PC-3 (cell line): ENCODE measurements at regions not wholly inside any gene's neighbourhood (a gene's known extent, or its start where the extent isn't known, plus 50 kb on each side); places are given as distances from the start of the nearest gene placed in this dataset.

Experiments used
- ATAC-seq: fragments of 200-7000 bp; cut with Tn5 transposase; 2 replicates; pipeline ENCODE4 v1.9.1; 2020; ENCODE audit warnings: mild to moderate bottlenecking, moderate library complexity
- BruUV-seq: library from RNA; stranded (reverse); fragments of 400-500 nt; replicated peaks from 2 replicates; lab custom pipeline; 2021; lab: Mats Ljungman, UMichigan
- CTCF ChIA-PET: fragments of 300-600 bp; sonication (Branson Sonifier 250); formaldehyde crosslinking; loops from one replicate; lab custom pipeline; 2022; ENCODE audit warnings: antibody characterized with exemption; lab: Charles Lee
- POLR2A ChIA-PET: fragments of 300-600 bp; sonication (Branson Sonifier 250); formaldehyde crosslinking; loops from one replicate; lab custom pipeline; 2022; ENCODE audit warnings: antibody characterized with exemption; ENCODE audit not compliant: unreplicated experiment; lab: Charles Lee
- DNase-seq: peaks from one replicate; pipeline ENCODE4 v3.0.0-alpha.2; 2015
- H2AFZ ChIP-seq: fragments of 300-600 bp; sonication (generic); 2 replicates; pipeline ENCODE4 v1.6.0; 2016; ENCODE audit warnings: antibody characterized with exemption, low read length
- H3F3A ChIP-seq: fragments of 300-600 bp; sonication (generic); one replicate; pipeline ENCODE4 v1.6.0; 2017; ENCODE audit warnings: antibody characterized with exemption, low read length, control low read depth, mild to moderate bottlenecking; ENCODE audit not compliant: unreplicated experiment
- H3K27ac ChIP-seq: fragments of 300-600 bp; sonication (generic); 2 replicates; pipeline ENCODE4 v1.5.1; 2016; ENCODE audit warnings: mild to moderate bottlenecking, low read length
- H3K27me3 ChIP-seq: fragments of 300-600 bp; sonication (generic); 2 replicates; pipeline ENCODE4 v1.6.1; 2016; ENCODE audit warnings: low read length, mixed read lengths
- H3K36me3 ChIP-seq: fragments of 300-600 bp; sonication (generic); 2 replicates; pipeline ENCODE4 v1.6.1; 2016; ENCODE audit warnings: low read depth, mixed run types, low read length, mixed read lengths
- H3K4me1 ChIP-seq: fragments of 300-600 bp; sonication (generic); 2 replicates; pipeline ENCODE4 v1.5.1; 2016; ENCODE audit warnings: low read length; ENCODE audit not compliant: insufficient read depth
- H3K4me2 ChIP-seq: fragments of 300-600 bp; sonication (generic); 2 replicates; pipeline ENCODE4 v1.6.0; 2016; ENCODE audit warnings: low read length
- H3K4me3 ChIP-seq: fragments of 300-600 bp; sonication (generic); 2 replicates; pipeline ENCODE4 v1.5.1; 2016; ENCODE audit warnings: mild to moderate bottlenecking, low read length, mixed read lengths
- H3K79me2 ChIP-seq: fragments of 300-600 bp; sonication (generic); 2 replicates; pipeline ENCODE4 v1.6.1; 2017; ENCODE audit warnings: low read length, mixed read lengths
- H3K9ac ChIP-seq: fragments of 300-600 bp; sonication (generic); 2 replicates; pipeline ENCODE4 v1.6.0; 2016; ENCODE audit warnings: mild to moderate bottlenecking, low read length
- H3K9me2 ChIP-seq: fragments of 300-600 bp; sonication (generic); replicated peaks from 2 replicates; pipeline ENCODE4 v1.6.1; 2016; ENCODE audit warnings: mixed run types, low read length, mixed read lengths
- H3K9me3 ChIP-seq: fragments of 300-600 bp; sonication (generic); 2 replicates; pipeline ENCODE4 v1.6.1; 2016; ENCODE audit warnings: low read length, mixed read lengths
- H4K20me1 ChIP-seq: fragments of 300-600 bp; sonication (generic); 2 replicates; pipeline ENCODE4 v1.6.1; 2016; ENCODE audit warnings: low read length, mixed read lengths
- CTCF ChIP-seq: fragments of 300-600 bp; sonication (generic); conservative IDR thresholded peaks from 2 replicates; pipeline ENCODE4 v1.5.1; 2017; ENCODE audit warnings: antibody characterized with exemption, low read depth, mild to moderate bottlenecking, low read length
- EZH2 ChIP-seq: fragments of 300-600 bp; sonication (generic); IDR thresholded peaks from one replicate; pipeline ENCODE4 v1.6.1; 2017; ENCODE audit warnings: antibody characterized with exemption, mild to moderate bottlenecking, low read length; ENCODE audit not compliant: unreplicated experiment
- EZH2phosphoT487 ChIP-seq: fragments of 300-600 bp; sonication (generic); IDR thresholded peaks from 2 replicates; pipeline ENCODE4 v1.6.1; 2018; ENCODE audit warnings: mild to moderate bottlenecking, antibody characterized with exemption, low read length, borderline replicate concordance
- intact Hi-C: fragments of 100-400 bp; cut with micrococcal nuclease; formaldehyde crosslinking; loops from 2 replicates; pipeline ENCODE4 v1.9.0; 2023

GRCh38 chr20:10909803-10910202 lies 236.0 kb upstream of the JAG1 start:
- Histone ChIP-seq H3F3A (no peaks in the 10 kb centered on the region), H3K4me2 (no peak overlapping the region), H2AFZ (no peak overlapping the region), H3K27ac (no peak overlapping the region), H3K9me3 (no peaks in the 10 kb centered on the region), H3K79me2 (no peaks in the 10 kb centered on the region), H3K4me3 (no peak overlapping the region), H3K9ac (no peak overlapping the region), H3K36me3 (no peaks in the 10 kb centered on the region), H3K9me2 (no peaks in the 10 kb centered on the region; the same call in 1 of the 2 replicates), H4K20me1 (no peaks in the 10 kb centered on the region), H3K4me1 (no peaks in the 10 kb centered on the region), H3K27me3 (no peaks in the 10 kb centered on the region)
- POLR2A ChIA-PET = interaction anchor here (0.7 kb wide), 1 partner anchor 33 kb away, joined by 7 read pairs; no protein-coding TSS in a partner anchor
- DNase-seq = no peak
- BruUV-seq = no TSS peak
- CTCF ChIA-PET = no interaction called here
- intact Hi-C loops = no loop called here
- TF ChIP-seq CTCF (no peak), EZH2phosphoT487 (no peak), EZH2 (no peak)
- ATAC-seq = no peak; the same call in 1 of the 2 replicates

- Histone ChIP-seq H3K4me2 (no peak overlapping the region), H3K79me2 (no peaks in the 10 kb centered on the region), H3K9me2 (no peaks in the 10 kb centered on the region; the same call in 1 of the 2 replicates), H2AFZ (no peak overlapping the region), H3K27me3 (no peaks in the 10 kb centered on the region), H3K9me3 (no peaks in the 10 kb centered on the region), H3K9ac (no peak overlapping the region), H3K36me3 (no peaks in the 10 kb centered on the region), H3F3A (no peaks in the 10 kb centered on the region), H4K20me1 (no peaks in the 10 kb centered on the region), H3K4me3 (no peak overlapping the region), H3K27ac (no peak overlapping the region), H3K4me1 (no peaks in the 10 kb centered on the region)
- ATAC-seq (no peak), DNase-seq (no peak)
- no TSS peak for BruUV-seq
- ChIA-PET POLR2A (interaction anchor here (0.7 kb wide), 1 partner anchor 34 kb away, joined by 7 read pairs; no protein-coding TSS in a partner anchor), CTCF (interaction anchor here (0.6 kb wide), 1 partner anchor 71 kb away, joined by 4 read pairs; no protein-coding TSS in a partner anchor)
- intact Hi-C loops = no loop called here
- TF ChIP-seq EZH2 = no peak
- no peak for TF ChIP-seq EZH2phosphoT487
Measured at GRCh38 chr20:10910535-10911178, 236.9 kb upstream of the JAG1 start.

GRCh38 chr20:10911298-10911697 lies 237.5 kb upstream of the JAG1 start:
- BruUV-seq = no TSS peak
- DNase-seq (no peak), ATAC-seq (no peak)
- H2AFZ ChIP-seq = no peak overlapping the region
- intact Hi-C loops = no loop called here
- H3F3A ChIP-seq = no peaks in the 10 kb centered on the region
- no peaks in the 10 kb centered on the region for H3K9me3 ChIP-seq
- H3K4me3 ChIP-seq = no peak overlapping the region
- POLR2A ChIA-PET = no interaction called here
- H3K9me2 ChIP-seq = no peaks in the 10 kb centered on the region; the same call in 1 of the 2 replicates
- no peak overlapping the region for H3K27ac ChIP-seq
- H3K9ac ChIP-seq = no peak overlapping the region
- H3K36me3 ChIP-seq = no peaks in the 10 kb centered on the region
- no peak overlapping the region for H3K4me2 ChIP-seq
- CTCF ChIA-PET = no interaction called here
- TF ChIP-seq CTCF (no peak), EZH2phosphoT487 (no peak), EZH2 (no peak)
- H3K79me2 ChIP-seq = no peaks in the 10 kb centered on the region
- no peaks in the 10 kb centered on the region for H4K20me1 ChIP-seq
- H3K27me3 ChIP-seq = no peaks in the 10 kb centered on the region
- H3K4me1 ChIP-seq = no peaks in the 10 kb centered on the region
